IMR-90 (cell line): ENCODE measurements at regions not wholly inside any gene's neighbourhood (a gene's known extent, or its start where the extent isn't known, plus 50 kb on each side); places are given as distances from the start of the nearest gene placed in this dataset.

Source experiments
- ATAC-seq: fragments of 200-7000 bp; cut with Tn5 transposase; 2 replicates; pipeline ENCODE4 v1.9.1; 2020; ENCODE audit warnings: low read depth, mild to moderate bottlenecking, moderate library complexity
- BruUV-seq: library from RNA; stranded (reverse); fragments of 400-500 nt; replicated peaks from 2 replicates; lab custom pipeline; 2021; lab: Mats Ljungman, UMichigan
- CTCF ChIA-PET: fragments of 300-600 bp; formaldehyde crosslinking; extraction: SDS; loops from one replicate; lab custom pipeline; 2021; ENCODE audit warnings: antibody characterized with exemption; lab: Yijun Ruan, JAX
- POLR2A ChIA-PET: fragments of 300-600 bp; sonication (Branson Sonifier 250); formaldehyde crosslinking; loops from one replicate; lab custom pipeline; 2022; ENCODE audit warnings: antibody characterized with exemption; ENCODE audit not compliant: unreplicated experiment; lab: Charles Lee
- DNase-seq: peaks from one replicate; pipeline ENCODE4 v3.0.0; 2013
- H2AFZ ChIP-seq: replicated peaks from 2 replicates; pipeline ENCODE3; 2013; ENCODE audit warnings: low read length, mild to moderate bottlenecking; ENCODE audit not compliant: poor library complexity
- H2AK5ac ChIP-seq: 2 replicates; pipeline ENCODE4 v1.6.1; 2013; ENCODE audit warnings: low read depth, low read length, inconsistent platforms
- H2AK9ac ChIP-seq: replicated peaks from 2 replicates; pipeline ENCODE3; 2013; ENCODE audit warnings: mild to moderate bottlenecking, low read depth, low read length, moderate library complexity; ENCODE audit not compliant: poor library complexity
- H2BK120ac ChIP-seq: 2 replicates; pipeline ENCODE4 v1.6.1; 2013; ENCODE audit warnings: low read depth, low read length, inconsistent platforms
- H2BK15ac ChIP-seq: 3 replicates; pipeline ENCODE4 v1.6.1; 2013; ENCODE audit warnings: low read depth, low read length, inconsistent platforms
- H2BK20ac ChIP-seq: 2 replicates; pipeline ENCODE4 v1.6.1; 2013; ENCODE audit warnings: low read depth, mild to moderate bottlenecking, inconsistent platforms, low read length, moderate library complexity
- H2BK5ac ChIP-seq: 2 replicates; pipeline ENCODE4 v1.6.1; 2013; ENCODE audit warnings: mild to moderate bottlenecking, low read depth, low read length, inconsistent platforms; ENCODE audit not compliant: poor library complexity, severe bottlenecking
- H3K14ac ChIP-seq: replicated peaks from 2 replicates; pipeline ENCODE4 v1.6.1; 2013; ENCODE audit warnings: low read depth, low read length, inconsistent platforms
- H3K18ac ChIP-seq: 2 replicates; pipeline ENCODE4 v1.6.1; 2013; ENCODE audit warnings: low read depth, low read length, control low read depth
- H3K23ac ChIP-seq: 2 replicates; pipeline ENCODE4 v1.6.1; 2013; ENCODE audit warnings: low read depth, low read length, inconsistent platforms
- H3K27ac ChIP-seq: 2 replicates; pipeline ENCODE4 v1.5.1; 2013; ENCODE audit warnings: mild to moderate bottlenecking, control low read depth, low read length; ENCODE audit not compliant: insufficient read depth
- H3K27me3 ChIP-seq: 2 replicates; pipeline ENCODE4 v1.6.1; 2013; ENCODE audit warnings: low read length; ENCODE audit not compliant: control insufficient read depth, insufficient read depth
- H3K36me3 ChIP-seq: 2 replicates; pipeline ENCODE4 v1.6.1; 2013; ENCODE audit warnings: low read length, mixed read lengths; ENCODE audit not compliant: control insufficient read depth, insufficient read depth
- H3K4ac ChIP-seq: 2 replicates; pipeline ENCODE4 v1.6.1; 2013; ENCODE audit warnings: low read depth, low read length, inconsistent platforms
- H3K4me1 ChIP-seq: 2 replicates; pipeline ENCODE4 v1.6.1; 2013; ENCODE audit warnings: low read length, mixed read lengths; ENCODE audit not compliant: control insufficient read depth, insufficient read depth
- H3K4me2 ChIP-seq: 2 replicates; pipeline ENCODE4 v1.6.1; 2013; ENCODE audit warnings: low read depth, mild to moderate bottlenecking, control low read depth, low read length, moderate library complexity
- H3K4me3 ChIP-seq: 2 replicates; pipeline ENCODE4 v1.5.1; 2013; ENCODE audit warnings: low read depth, mild to moderate bottlenecking, control low read depth, low read length, moderate library complexity; ENCODE audit not compliant: insufficient read depth
- H3K56ac ChIP-seq: 2 replicates; pipeline ENCODE4 v1.6.1; 2013; ENCODE audit warnings: low read length, inconsistent platforms; ENCODE audit not compliant: insufficient read depth; ENCODE audit errors: extremely low read depth
- H3K79me1 ChIP-seq, 2 experiments: 2 replicates each; pipeline ENCODE4 v1.6.1; 2013; ENCODE audit warnings: low read length in 2 of 2, inconsistent platforms in 1 of 2, low read depth in 1 of 2
- H3K9ac ChIP-seq: 2 replicates; pipeline ENCODE4 v1.6.1; 2013; ENCODE audit warnings: low read depth, low read length, control low read depth
- H3K9me1 ChIP-seq: 2 replicates; pipeline ENCODE4 v1.6.1; 2013; ENCODE audit warnings: low read length, inconsistent platforms; ENCODE audit not compliant: insufficient read depth
- H3K9me3 ChIP-seq: 2 replicates; pipeline ENCODE4 v1.6.1; 2013; ENCODE audit warnings: low read length; ENCODE audit not compliant: control insufficient read depth, insufficient read depth
- H4K20me1 ChIP-seq: 2 replicates; pipeline ENCODE4 v1.6.1; 2013; ENCODE audit warnings: low read length, inconsistent platforms; ENCODE audit not compliant: insufficient read depth
- H4K5ac ChIP-seq: 2 replicates; pipeline ENCODE4 v1.6.1; 2013; ENCODE audit warnings: mild to moderate bottlenecking, low read depth, low read length, control low read depth
- H4K8ac ChIP-seq, 2 experiments: 2 replicates each; pipeline ENCODE4 v1.6.1; 2013; ENCODE audit warnings: low read depth in 2 of 2, low read length in 2 of 2, control low read depth in 1 of 2, inconsistent platforms in 1 of 2
- H4K91ac ChIP-seq: 2 replicates; pipeline ENCODE4 v1.6.1; 2013; ENCODE audit warnings: low read depth, low read length, inconsistent platforms; ENCODE audit not compliant: insufficient read depth
- BHLHE40 ChIP-seq: fragments of 150-350 bp; IDR thresholded peaks from 2 replicates; pipeline ENCODE4 v1.6.1; 2016; ENCODE audit warnings: mild to moderate bottlenecking, low read depth, low read length
- CEBPB ChIP-seq: IDR thresholded peaks from 2 replicates; pipeline ENCODE4 v1.6.1; 2012; ENCODE audit warnings: low read depth, low read length, improper control_type of control experiment
- CHD1 ChIP-seq: IDR thresholded peaks from 2 replicates; pipeline ENCODE4 v1.6.1; 2012; ENCODE audit warnings: low read depth, low read length, improper control_type of control experiment
- CTCF ChIP-seq: conservative IDR thresholded peaks from 2 replicates; pipeline ENCODE4 v1.5.1; 2012; ENCODE audit warnings: mild to moderate bottlenecking, low read depth, low read length, improper control_type of control experiment
- ELK1 ChIP-seq: fragments of 150-350 bp; IDR thresholded peaks from 2 replicates; pipeline ENCODE4 v1.6.1; 2016; ENCODE audit warnings: low read depth, mild to moderate bottlenecking, low read length, moderate library complexity, borderline replicate concordance
- FOS ChIP-seq: fragments of 150-350 bp; IDR thresholded peaks from 2 replicates; pipeline ENCODE4 v1.6.1; 2016; ENCODE audit warnings: low read depth, low read length
- MAFK ChIP-seq: IDR thresholded peaks from 2 replicates; pipeline ENCODE4 v1.6.1; 2012; ENCODE audit warnings: low read depth, low read length, improper control_type of control experiment
- MAZ ChIP-seq: IDR thresholded peaks from 2 replicates; pipeline ENCODE4 v1.6.1; 2012; ENCODE audit warnings: low read depth, mild to moderate bottlenecking, low read length, improper control_type of control experiment, moderate library complexity, borderline replicate concordance
- MXI1 ChIP-seq: IDR thresholded peaks from 2 replicates; pipeline ENCODE4 v1.6.1; 2012; ENCODE audit warnings: low read depth, mild to moderate bottlenecking, low read length, moderate library complexity, borderline replicate concordance
- NFE2L2 ChIP-seq: fragments of 150-350 bp; IDR thresholded peaks from 2 replicates; pipeline ENCODE4 v1.6.1; 2016; ENCODE audit warnings: low read depth, mild to moderate bottlenecking, low read length
- POLR2A ChIP-seq: IDR thresholded peaks from 2 replicates; pipeline ENCODE4 v1.6.1; 2012; ENCODE audit warnings: mild to moderate bottlenecking, low read depth, low read length
- RAD21 ChIP-seq: IDR thresholded peaks from 2 replicates; pipeline ENCODE4 v1.6.1; 2012; ENCODE audit warnings: low read length, improper control_type of control experiment
- RCOR1 ChIP-seq: IDR thresholded peaks from 2 replicates; pipeline ENCODE4 v1.6.1; 2012; ENCODE audit warnings: mild to moderate bottlenecking, low read length, improper control_type of control experiment; ENCODE audit not compliant: insufficient replicate concordance
- RFX5 ChIP-seq: IDR thresholded peaks from 2 replicates; pipeline ENCODE4 v1.8.0; 2012; ENCODE audit warnings: low read depth, mild to moderate bottlenecking, low read length, moderate library complexity
- SMC3 ChIP-seq: fragments of 150-350 bp; IDR thresholded peaks from 2 replicates; pipeline ENCODE4 v1.6.1; 2016; ENCODE audit warnings: low read depth, mild to moderate bottlenecking, antibody characterized with exemption, low read length, moderate library complexity
- USF2 ChIP-seq: fragments of 150-350 bp; IDR thresholded peaks from 2 replicates; pipeline ENCODE4 v1.6.1; 2017; ENCODE audit warnings: mild to moderate bottlenecking, antibody characterized with exemption, low read length, low read depth
- WGBS, 2 experiments: methylation state at CpG; one replicate each; pipeline versions ENCODE4 v1.1.5 to v1.1.7; 2013; ENCODE audit warnings: missing lambda C conversion rate in 2 of 2; ENCODE audit not compliant: insufficient read length in 1 of 2; ENCODE audit errors: extremely low coverage in 2 of 2; 5-methylcytosine and 5-hydroxymethylcytosine counted together
- dilution Hi-C: fragments of 300-500 bp; cut with HindIII; formaldehyde crosslinking; loops from one replicate; pipeline ENCODE4 v1.14.3; 2018; ENCODE audit warnings: low sequenced_read_pairs; ENCODE audit not compliant: unreplicated experiment
- in situ Hi-C: fragments of 300-500 bp; cut with MboI; formaldehyde crosslinking; loops from 3 replicates; pipeline ENCODE4 v1.14.3; 2019; ENCODE audit warnings: low sequenced_read_pairs, inconsistent platforms, mixed read lengths
- intact Hi-C: fragments of 100-400 bp; cut with micrococcal nuclease; formaldehyde crosslinking; loops from 2 replicates; pipeline ENCODE4 v1.10.0; 2022

GRCh38 chr10:78584266-78584665 lies 484.5 kb upstream of the ZMIZ1 start:
- WGBS, 2 experiments, result 72% methylated on average over 2 of the region's 4 CpGs; no CpG with 5 or more reads in 1 of the 2 experiments
- no peak overlapping the region for H3K27ac ChIP-seq
- in situ Hi-C loops, result no loop called here
- TF ChIP-seq CEBPB (no peak), ELK1 (no peak), CHD1 (no peak), SMC3 (no peak), MAZ (no peak), FOS (no peak), NFE2L2 (no peak), USF2 (no peak), CTCF (no peak), RFX5 (no peak), RAD21 (no peak), BHLHE40 (no peak), RCOR1 (no peak), MAFK (no peak), POLR2A (no peak), MXI1 (no peak)
- no peak overlapping the region for H3K4me3 ChIP-seq
- H4K8ac ChIP-seq, result no peak overlapping the region
- CTCF ChIA-PET, result no interaction called here
- H2AFZ ChIP-seq, result no peak overlapping the region
- ATAC-seq, result no peak
- no peak for DNase-seq
- no peak overlapping the region for H2AK5ac ChIP-seq
- H2BK5ac ChIP-seq, result no peak overlapping the region
- H4K5ac ChIP-seq, result no peak overlapping the region
- no peak overlapping the region for H4K91ac ChIP-seq
- intact Hi-C loops, result no loop called here
- H3K9ac ChIP-seq, result no peak overlapping the region
- POLR2A ChIA-PET, result no interaction called here
- H3K9me3 ChIP-seq, result no peaks in the 10 kb centered on the region
- no peaks in the 10 kb centered on the region for H3K36me3 ChIP-seq
- no TSS peak for BruUV-seq
- no peak overlapping the region for H3K56ac ChIP-seq
- H3K4ac ChIP-seq, result no peak overlapping the region
- no peak overlapping the region for H2BK120ac ChIP-seq
- H2AK9ac ChIP-seq, result no peak overlapping the region
- no peak overlapping the region for H2BK15ac ChIP-seq
- no peak overlapping the region for H3K18ac ChIP-seq
- H3K9me1 ChIP-seq, result peaks cover 7% of the 10 kb centered on the region
- H2BK20ac ChIP-seq, result no peak overlapping the region
- H3K79me1 ChIP-seq, result no peaks in the 10 kb centered on the region
- dilution Hi-C loops, result no loop called here
- peaks cover 9% of the 10 kb centered on the region for H3K4me1 ChIP-seq
- H4K20me1 ChIP-seq, result 0 out of 2 replicates have a peak, but pooled peaks cover 3% of the 10 kb centered on the region
- no peak overlapping the region for H3K4me2 ChIP-seq
- H3K14ac ChIP-seq, result no peak overlapping the region
- no peak overlapping the region for H3K23ac ChIP-seq
- peaks cover 15% of the 10 kb centered on the region for H3K27me3 ChIP-seq
